GM18511 (cell line): ENCODE measurements at regions not wholly inside any gene's neighbourhood (a gene's known extent, or its start where the extent isn't known, plus 50 kb on each side); places are given as distances from the start of the nearest gene placed in this dataset.
"Not testable (repeated sequence)": the region's sequence is repeated elsewhere in the genome, so short reads cannot be mapped to it uniquely, and the experiment has no call there.

Experiments used
- ATAC-seq: cut with Tn5 transposase; IDR thresholded peaks from one replicate; pipeline ENCODE4 v1.9.1; 2021; ENCODE audit warnings: mild to moderate bottlenecking, moderate library complexity; ENCODE audit not compliant: unreplicated experiment

DNA sequence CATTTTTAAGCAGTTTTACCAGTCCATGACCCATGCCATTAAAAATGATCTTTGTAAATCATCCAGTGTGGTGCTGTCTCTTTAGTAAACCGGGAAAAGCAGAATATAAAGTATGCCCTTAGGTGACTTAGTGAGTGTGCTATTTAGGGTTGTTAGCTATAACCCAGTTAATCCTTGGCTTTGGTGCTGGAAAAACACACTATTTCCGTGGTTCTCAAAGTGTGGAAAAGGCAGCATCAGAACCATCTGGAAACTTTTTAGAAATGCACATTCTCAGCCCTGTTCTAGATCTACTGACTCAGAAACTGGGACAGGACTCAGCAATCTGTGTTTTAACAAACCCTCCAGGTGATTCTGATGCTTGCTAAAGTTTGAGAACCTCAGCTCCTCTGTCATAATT, 123.6 kb upstream of the ZNF608 start:
- ATAC-seq = no peak

GRCh38 chr5:124871303-124871702, 124.9 kb upstream of the ZNF608 start:
- ATAC-seq = no peak

- no peak for ATAC-seq
Observed at GRCh38 chr5:124872086-124872485, 125.6 kb upstream of the ZNF608 start.

GRCh38 chr5:124872615-124873014, 126.2 kb upstream of the ZNF608 start:
- ATAC-seq = no peak

DNA sequence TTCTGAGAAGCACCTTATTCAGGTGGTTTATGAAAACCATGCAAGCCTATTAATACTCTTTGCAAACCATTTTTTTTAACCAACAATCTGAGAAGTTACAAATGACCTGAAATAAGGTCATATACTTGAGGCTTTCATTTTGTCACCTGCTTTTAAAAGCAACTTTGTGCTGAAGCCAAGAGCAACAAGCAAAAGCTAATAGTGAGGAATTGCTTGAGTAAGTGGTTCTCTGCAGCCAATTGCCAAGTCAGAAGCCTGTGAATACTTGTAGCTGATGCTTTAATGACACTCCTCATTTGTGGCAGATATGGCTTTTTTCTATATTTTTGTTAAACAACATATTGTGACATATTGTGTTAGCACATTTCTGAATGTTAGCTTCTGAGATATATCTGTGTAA, 126.7 kb upstream of the ZNF608 start:
- no peak for ATAC-seq

- ATAC-seq = no peak
Observed at GRCh38 chr5:124873713-124874112, 127.3 kb upstream of the ZNF608 start.

- ATAC-seq = no peak
Observed at GRCh38 chr5:124876566-124876965, 130.1 kb upstream of the ZNF608 start.

- ATAC-seq = no peak
Observed at GRCh38 chr5:124876983-124877382, 130.5 kb upstream of the ZNF608 start.

GRCh38 chr5:124877501-124878146, 131.2 kb upstream of the ZNF608 start:
- ATAC-seq = no peak

DNA sequence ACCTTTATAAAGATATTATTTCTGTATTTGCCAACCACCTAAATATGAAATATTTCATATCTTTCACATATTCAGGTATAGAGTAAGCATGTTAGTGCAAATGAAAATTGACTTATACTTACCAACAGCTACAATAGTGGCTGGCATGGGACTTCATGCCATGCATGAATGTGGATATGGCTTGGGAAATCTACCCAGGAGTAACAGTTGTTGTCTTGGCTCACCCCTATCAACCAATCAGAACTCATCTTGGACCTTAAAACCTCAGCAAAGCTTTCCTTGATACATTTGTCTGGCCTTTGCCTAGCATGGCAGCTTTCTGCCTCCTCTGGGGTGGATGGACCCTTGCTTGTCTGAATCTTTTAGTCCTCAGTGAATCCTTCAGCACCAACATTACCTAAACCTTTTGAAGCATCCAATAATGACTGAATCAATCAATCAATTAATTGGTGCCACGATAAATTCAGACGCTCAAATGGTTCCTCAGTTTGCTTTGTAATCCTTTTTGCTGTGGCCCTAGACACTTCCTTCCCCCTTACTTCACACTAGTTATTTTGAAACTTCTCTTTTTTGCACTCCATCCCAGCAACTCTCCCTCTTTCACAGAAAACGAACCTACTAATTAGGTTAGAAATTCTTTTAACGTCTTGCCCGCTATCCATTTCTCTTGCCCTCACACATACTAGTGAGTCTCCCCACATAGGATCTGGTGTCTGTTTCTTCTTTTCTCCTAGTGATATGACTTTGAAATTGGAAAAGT, 132.3 kb upstream of the ZNF608 start:
- ATAC-seq = no peak

GRCh38 chr5:124880903-124881697, 134.7 kb upstream of the ZNF608 start:
- no peak for ATAC-seq

GRCh38 chr5:124883681-124884080, 137.2 kb upstream of the ZNF608 start:
- no peak for ATAC-seq

DNA sequence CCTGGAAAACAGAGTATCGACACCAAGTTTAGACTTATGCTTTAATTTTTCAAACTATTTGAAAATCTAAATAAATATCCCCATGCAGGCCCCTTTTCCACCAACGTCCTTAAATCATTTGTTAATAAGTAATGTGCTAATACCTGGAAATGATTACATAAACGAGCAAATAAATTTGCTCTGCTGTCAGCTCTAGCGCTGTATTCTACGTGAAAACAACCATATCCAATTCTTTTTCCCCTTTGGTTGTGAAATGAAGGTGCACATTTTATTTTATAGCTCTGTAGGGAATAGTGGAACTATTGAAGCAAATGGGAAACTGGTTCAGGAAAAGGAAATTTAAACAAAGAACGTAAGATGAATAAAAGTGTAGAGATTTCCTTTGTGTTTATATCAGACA, 137.7 kb upstream of the ZNF608 start:
- ATAC-seq = no peak

GRCh38 chr5:124885490-124885889, 139.1 kb upstream of the ZNF608 start:
- ATAC-seq = no peak

- ATAC-seq = no peak
Observed at GRCh38 chr5:124887223-124887622, 140.8 kb upstream of the ZNF608 start.

GRCh38 chr5:124888050-124888506, 141.6 kb upstream of the ZNF608 start:
- ATAC-seq = no peak

DNA sequence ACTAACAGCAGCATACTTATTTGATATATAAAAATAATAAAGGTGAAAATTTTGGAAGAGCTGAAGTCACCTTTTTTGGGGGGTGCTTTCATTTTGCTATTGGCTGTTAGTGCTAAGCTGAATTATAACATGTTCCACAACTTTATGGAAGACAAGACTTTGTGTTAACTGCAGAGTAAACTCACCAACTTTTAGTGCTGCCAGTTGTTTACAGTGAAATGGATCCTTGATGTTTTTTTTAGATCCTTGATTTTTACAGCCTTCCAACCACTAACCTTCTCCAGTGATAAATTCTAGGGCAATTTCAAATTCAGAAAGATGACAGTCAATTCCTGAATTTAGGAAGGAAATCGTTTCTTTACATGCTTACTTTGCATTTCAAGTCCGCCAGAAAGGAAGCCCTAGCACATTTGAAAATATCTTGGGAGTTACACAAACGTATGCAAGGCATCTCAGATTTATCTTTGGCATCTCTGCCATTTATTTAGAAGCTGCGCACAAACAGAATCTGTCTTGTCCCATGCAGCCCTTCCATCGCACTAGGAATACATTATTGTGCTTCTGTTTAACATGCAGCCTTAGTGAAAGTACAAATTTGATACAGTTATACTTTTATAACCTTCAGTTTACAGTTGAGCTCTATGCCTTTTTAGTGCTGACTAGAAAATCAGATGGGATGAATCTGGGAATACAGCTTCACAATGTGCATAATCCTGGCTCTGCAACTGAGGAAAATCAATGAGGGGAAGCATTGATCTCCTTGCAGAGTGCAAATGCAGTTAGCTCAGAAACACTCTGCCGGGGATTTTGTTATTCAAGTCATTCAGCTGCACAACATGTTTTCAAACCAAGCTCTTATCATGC, 142.4 kb upstream of the ZNF608 start:
- no peak for ATAC-seq

DNA sequence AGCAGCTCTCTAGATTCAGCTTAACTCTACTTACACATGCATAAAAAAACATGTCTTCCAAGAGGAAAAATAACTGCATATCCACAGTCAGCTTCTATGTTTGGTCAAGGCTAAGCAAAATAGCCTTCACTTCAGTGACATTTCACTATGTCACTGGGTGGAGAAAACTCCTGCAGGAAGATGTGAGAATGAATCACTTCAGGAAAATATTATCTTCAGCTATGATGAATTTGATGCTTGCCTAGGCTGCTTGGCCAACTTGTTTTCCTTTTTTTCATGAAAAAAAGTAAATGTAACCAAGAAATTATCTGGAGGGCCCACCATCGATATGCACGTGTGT, 143.0 kb upstream of the ZNF608 start:
- ATAC-seq = no peak

DNA sequence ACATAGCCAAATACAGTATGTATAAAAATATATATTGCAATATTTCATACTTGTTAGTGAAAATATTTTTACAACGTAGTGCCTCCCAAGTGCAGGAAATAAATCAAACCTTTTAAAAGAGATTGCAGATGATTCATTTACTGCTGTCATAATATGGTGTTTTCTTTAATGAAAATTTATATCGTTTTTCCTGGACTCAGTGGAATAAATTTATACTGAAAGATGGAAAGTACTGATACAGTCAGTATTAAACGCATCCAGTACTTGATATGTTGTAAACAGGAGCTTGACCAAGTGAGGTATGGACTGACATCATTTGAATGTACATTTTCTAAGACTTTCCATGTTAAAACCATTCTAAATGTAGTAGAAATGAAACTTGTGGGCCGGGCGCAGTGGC, 143.4 kb upstream of the ZNF608 start:
- ATAC-seq = no peak

DNA sequence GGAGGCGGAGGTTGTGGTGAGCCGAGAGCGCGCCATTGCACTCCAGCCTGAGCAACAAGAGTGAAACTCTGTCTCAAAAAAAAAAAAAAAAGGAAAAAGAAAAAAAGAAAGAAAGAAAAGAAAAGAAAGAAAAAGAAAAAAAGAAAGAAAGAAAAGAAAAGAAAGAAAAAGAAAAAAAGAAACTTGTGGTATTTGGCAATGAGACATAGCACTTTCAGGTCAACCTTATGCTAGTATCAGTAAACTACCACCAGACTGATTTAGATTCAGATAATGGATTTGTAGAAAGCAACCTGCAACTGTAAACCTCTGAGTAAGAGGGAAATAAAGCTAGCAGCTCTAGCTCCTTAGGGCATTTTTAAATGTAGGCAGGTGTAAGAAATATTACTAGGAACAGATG, 144.0 kb upstream of the ZNF608 start:
- ATAC-seq = not testable (repeated sequence)

DNA sequence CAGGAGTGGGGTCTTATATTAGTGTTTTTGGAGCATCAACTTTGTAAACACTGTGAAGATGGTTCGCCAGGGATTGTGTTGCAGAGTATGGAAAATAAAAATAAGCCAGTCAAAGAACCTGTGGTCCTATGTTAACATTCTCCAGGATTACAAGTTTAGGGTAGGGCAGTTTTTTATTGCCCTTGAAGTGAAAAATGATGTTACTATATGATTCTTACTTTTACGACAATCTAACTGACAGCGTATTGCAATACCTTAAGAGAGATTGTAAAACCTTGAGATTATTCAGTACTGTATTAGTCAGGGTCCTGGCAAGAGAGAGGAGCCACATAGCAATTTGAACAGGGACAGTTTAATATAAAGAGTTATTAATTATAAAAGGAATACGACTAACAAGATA, 144.7 kb upstream of the ZNF608 start:
- no peak for ATAC-seq
